ENCODE measurements at regions not wholly inside any gene's neighbourhood (a gene's known extent, or its start where the extent isn't known, plus 50 kb on each side); places are given as distances from the start of the nearest gene placed in this dataset.

DNA sequence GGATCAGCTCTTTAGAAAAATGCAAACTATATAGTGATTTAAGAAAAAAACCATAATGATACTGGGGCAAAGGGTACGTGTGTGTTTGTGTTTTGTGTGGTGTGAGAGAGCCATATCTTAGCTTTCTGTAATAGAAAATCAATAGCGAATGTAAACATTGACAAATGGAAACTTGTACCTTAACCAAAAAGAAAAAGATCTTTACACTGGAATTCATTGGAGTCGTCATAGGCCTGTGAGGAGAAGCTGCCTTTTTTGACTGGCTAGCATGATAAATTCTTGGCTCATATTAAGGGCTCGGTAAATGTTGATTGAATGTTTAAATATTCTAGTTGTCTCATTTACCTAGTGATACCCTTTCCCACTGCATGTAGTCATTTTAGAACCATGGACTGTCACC lies 161.8 kb upstream of the ASCC3 start:
- WGBS, 5 donors, result 40 to 52% (median 48%) methylated on average over 4 of the region's 4 CpGs
- Histone ChIP-seq H3K27ac (no peak overlapping the region), H3K27me3 (no peaks in the 10 kb centered on the region), H3K4me1 (no peaks in the 10 kb centered on the region), H3K9me3 (peaks cover 0 to 6% (median 1%) of the 10 kb centered on the region in 4 donors), H3K36me3 (no peaks in the 10 kb centered on the region), H3K4me3 (no peak overlapping the region)
- no peak for DNase-seq
- intact Hi-C loops (cut with DNase I; ENCODE audit: low total_unique reads), result no loop called here
- no peak for TF ChIP-seq POLR2A (IDR thresholded peaks at IDR 0.05)
- TF ChIP-seq POLR2AphosphoS5 (IDR thresholded peaks at IDR 0.05), result no peak
- TF ChIP-seq CTCF (IDR thresholded peaks at IDR 0.05), result no peak
- no peak for TF ChIP-seq EP300 (IDR thresholded peaks at IDR 0.05)

DNA sequence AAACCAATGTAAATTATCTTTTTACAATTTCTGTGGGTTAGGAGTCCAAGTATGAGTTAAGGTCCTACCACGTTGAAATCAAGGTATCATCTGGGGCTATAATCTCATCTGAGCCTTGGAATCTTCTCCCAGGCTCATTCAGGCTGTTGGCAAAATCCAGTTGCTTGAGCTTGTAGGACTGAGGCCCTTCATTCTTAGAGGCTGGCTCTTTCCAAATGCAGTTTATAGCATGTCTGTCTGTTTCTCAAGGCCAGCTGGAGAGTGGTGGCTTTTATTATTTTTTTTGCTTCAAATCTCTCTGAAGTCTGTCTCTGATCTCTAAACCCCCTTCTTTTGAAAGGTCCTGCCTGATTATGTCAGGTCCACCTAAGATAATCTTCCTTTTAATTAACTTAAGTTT lies 177.2 kb upstream of the ASCC3 start:
- TF ChIP-seq POLR2A (IDR thresholded peaks at IDR 0.05) (no peak), CTCF (IDR thresholded peaks at IDR 0.05) (no peak), POLR2AphosphoS5 (IDR thresholded peaks at IDR 0.05) (no peak), EP300 (IDR thresholded peaks at IDR 0.05) (no peak)
- H3K9me3 ChIP-seq, result peaks cover 0 to 34% (median 23%) of the 10 kb centered on the region in 4 donors
- H3K36me3 ChIP-seq, result no peaks in the 10 kb centered on the region
- intact Hi-C loops (cut with DNase I; ENCODE audit: low total_unique reads), result no loop called here
- no peak overlapping the region for H3K4me3 ChIP-seq
- H3K4me1 ChIP-seq, result no peaks in the 10 kb centered on the region
- 32 to 62% (median 56%) methylated on average over 1 of the region's 1 CpG for WGBS, 5 donors
- H3K27me3 ChIP-seq, result no peaks in the 10 kb centered on the region
- no peak for DNase-seq
- H3K27ac ChIP-seq, result no peak overlapping the region

DNA sequence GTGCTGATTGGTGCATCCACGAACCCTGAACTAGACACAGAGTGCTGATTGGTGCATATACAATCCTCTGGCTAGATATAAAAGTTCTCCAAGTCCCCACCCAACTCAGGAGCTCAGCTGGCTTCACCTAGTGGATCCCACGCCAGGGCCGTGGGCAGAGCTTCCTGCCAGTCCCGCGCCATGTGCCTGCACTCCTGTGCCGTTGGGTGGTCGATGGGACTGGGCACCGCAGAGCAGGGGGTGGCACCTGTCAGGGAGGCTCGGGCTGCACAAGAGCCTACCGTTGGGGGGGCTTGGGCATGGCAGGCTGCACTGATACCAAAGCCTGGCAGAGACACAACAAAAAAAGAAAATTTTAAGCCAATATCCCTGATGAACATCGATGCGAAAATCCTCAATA lies 185.4 kb upstream of the ASCC3 start:
- Histone ChIP-seq H3K27ac (no peak overlapping the region), H3K36me3 (no peaks in the 10 kb centered on the region), H3K9me3 (peaks cover 0 to 59% (median 36%) of the 10 kb centered on the region in 4 donors), H3K4me1 (no peaks in the 10 kb centered on the region), H3K4me3 (no peak overlapping the region), H3K27me3 (no peaks in the 10 kb centered on the region)
- TF ChIP-seq POLR2A (IDR thresholded peaks at IDR 0.05), result no peak
- TF ChIP-seq EP300 (IDR thresholded peaks at IDR 0.05), result no peak
- TF ChIP-seq POLR2AphosphoS5 (IDR thresholded peaks at IDR 0.05), result no peak
- TF ChIP-seq CTCF (IDR thresholded peaks at IDR 0.05), result no peak
- DNase-seq, result no peak
- WGBS, 5 donors, result 84 to 90% (median 86%) methylated on average over 12 of the region's 12 CpGs
- intact Hi-C loops (cut with DNase I; ENCODE audit: low total_unique reads), result no loop called here

DNA sequence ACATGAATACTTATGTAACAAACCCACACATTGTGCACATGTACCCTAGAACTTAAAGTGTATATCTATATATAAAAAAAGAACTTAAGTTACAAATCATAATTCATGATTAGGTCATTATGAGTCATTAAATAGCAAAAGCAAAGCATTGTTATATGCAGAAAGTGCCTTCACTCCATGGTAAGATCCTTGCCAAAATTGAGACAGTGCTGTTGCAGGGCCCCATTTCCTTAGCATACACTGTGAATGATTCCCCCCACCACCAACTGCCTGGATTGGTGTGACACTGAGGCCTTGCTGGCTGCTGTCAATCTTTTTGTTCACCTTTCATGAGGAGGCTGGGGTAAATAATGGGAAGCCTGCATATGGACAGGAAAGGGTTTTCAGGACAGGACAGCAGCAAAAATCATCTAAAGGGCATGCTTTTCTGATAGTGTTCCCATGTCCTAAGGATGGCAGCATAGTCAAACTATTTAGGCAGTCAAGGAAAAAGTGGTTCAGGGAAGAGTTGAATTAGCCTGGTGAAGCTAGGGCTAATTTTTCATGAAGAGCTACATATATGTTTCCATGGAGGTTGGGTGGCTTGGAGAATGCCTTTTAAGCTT lies 188.2 kb upstream of the ASCC3 start:
- no peak overlapping the region for H3K4me3 ChIP-seq
- H3K4me1 ChIP-seq, result no peaks in the 10 kb centered on the region
- no peaks in the 10 kb centered on the region for H3K27me3 ChIP-seq
- no peak overlapping the region for H3K27ac ChIP-seq
- H3K36me3 ChIP-seq, result no peaks in the 10 kb centered on the region
- intact Hi-C loops (cut with DNase I; ENCODE audit: low total_unique reads), result no loop called here
- peaks cover 0 to 52% (median 37%) of the 10 kb centered on the region in 4 donors for H3K9me3 ChIP-seq
- TF ChIP-seq POLR2AphosphoS5 (IDR thresholded peaks at IDR 0.05), result no peak
- TF ChIP-seq CTCF (IDR thresholded peaks at IDR 0.05), result no peak
- TF ChIP-seq EP300 (IDR thresholded peaks at IDR 0.05), result no peak
- TF ChIP-seq POLR2A (IDR thresholded peaks at IDR 0.05), result no peak
- DNase-seq, result no peak
